SK-N-MC (cell line): ENCODE measurements at regions not wholly inside any gene's neighbourhood (a gene's known extent, or its start where the extent isn't known, plus 50 kb on each side); places are given as distances from the start of the nearest gene placed in this dataset.

ENCODE experiments used
- DNase-seq: peaks from one replicate; pipeline ENCODE4 v3.0.0-alpha.2; 2011; ENCODE audit warnings: low read depth, low spot score
- H3K27ac ChIP-seq: fragments of 200-600 bp; sonication (generic); 2 replicates; pipeline ENCODE4 v1.5.1; 2016; ENCODE audit warnings: mixed run types
- H3K36me3 ChIP-seq: fragments of 200-600 bp; sonication (generic); 2 replicates; pipeline ENCODE4 v1.6.1; 2017; ENCODE audit warnings: antibody characterized with exemption, low read length, mixed read lengths; ENCODE audit not compliant: insufficient read depth
- H3K4me3 ChIP-seq: fragments of 200-600 bp; sonication (generic); 2 replicates; pipeline ENCODE4 v1.5.1; 2016
- H3K9ac ChIP-seq: fragments of 200-600 bp; sonication (generic); 2 replicates; pipeline ENCODE4 v1.8.0; 2017; ENCODE audit warnings: mixed run types, mixed read lengths; ENCODE audit not compliant: insufficient read length
- H3K9me3 ChIP-seq: fragments of 200-600 bp; sonication (generic); 2 replicates; pipeline ENCODE4 v1.6.1; 2017; ENCODE audit warnings: low read depth, mild to moderate bottlenecking, antibody characterized with exemption, low read length, moderate library complexity, mixed read lengths
- EZH2 ChIP-seq: fragments of 200-600 bp; sonication (generic); IDR thresholded peaks from one replicate; pipeline ENCODE4 v1.6.1; 2017; ENCODE audit warnings: antibody characterized with exemption
- FOXP2 ChIP-seq: optimal IDR thresholded peaks from 2 replicates; pipeline ENCODE3; 2011; ENCODE audit warnings: mild to moderate bottlenecking, moderate library complexity; ENCODE audit not compliant: insufficient read depth; ENCODE audit errors: extremely low read length, control extremely low read depth
- POLR2AphosphoS5 ChIP-seq: IDR thresholded peaks from 2 replicates; pipeline ENCODE4 v1.6.1; 2012; ENCODE audit warnings: mild to moderate bottlenecking, low read depth, low read length, borderline replicate concordance

DNA sequence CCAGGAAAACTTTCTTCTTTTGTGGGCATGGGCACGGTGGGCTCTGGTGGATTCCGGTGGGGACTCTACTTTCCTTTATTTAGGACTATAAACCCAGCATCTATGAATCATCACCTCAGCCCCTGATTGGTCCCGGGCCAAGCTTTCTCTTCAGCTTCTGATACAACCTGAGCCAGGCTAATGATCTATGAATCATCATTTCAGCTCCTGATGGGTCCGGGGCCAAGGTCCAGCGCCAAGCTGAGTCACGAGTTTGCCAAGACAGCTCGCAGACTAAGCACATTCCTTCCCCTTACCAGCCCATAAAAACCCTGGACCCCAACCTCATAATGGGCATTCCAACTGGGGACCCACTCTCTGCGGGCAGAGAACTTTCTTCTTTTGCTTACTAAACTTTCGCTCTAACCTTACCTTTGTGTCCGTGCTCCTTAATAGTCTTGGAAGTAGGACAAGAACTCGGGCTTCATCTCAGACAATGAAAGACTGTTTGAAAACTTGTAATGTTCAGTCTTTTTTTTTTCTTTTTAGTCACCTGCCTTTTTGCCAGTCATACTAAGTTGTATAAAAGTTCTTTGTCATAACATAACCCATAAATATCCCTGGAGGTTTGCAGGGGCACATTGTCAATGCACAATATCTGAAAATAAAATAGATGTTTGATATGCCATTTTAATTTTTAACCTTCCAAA is 904.9 kb upstream of the EPHA5 start:
- DNase-seq = no peak
- no peak overlapping the region for H3K4me3 ChIP-seq
- H3K9ac ChIP-seq = no peak overlapping the region
- H3K36me3 ChIP-seq = no peaks in the 10 kb centered on the region
- TF ChIP-seq POLR2AphosphoS5 = no peak
- TF ChIP-seq EZH2 = no peak
- no peak for TF ChIP-seq FOXP2
- H3K9me3 ChIP-seq = no peaks in the 10 kb centered on the region
- H3K27ac ChIP-seq = no peak overlapping the region

DNA sequence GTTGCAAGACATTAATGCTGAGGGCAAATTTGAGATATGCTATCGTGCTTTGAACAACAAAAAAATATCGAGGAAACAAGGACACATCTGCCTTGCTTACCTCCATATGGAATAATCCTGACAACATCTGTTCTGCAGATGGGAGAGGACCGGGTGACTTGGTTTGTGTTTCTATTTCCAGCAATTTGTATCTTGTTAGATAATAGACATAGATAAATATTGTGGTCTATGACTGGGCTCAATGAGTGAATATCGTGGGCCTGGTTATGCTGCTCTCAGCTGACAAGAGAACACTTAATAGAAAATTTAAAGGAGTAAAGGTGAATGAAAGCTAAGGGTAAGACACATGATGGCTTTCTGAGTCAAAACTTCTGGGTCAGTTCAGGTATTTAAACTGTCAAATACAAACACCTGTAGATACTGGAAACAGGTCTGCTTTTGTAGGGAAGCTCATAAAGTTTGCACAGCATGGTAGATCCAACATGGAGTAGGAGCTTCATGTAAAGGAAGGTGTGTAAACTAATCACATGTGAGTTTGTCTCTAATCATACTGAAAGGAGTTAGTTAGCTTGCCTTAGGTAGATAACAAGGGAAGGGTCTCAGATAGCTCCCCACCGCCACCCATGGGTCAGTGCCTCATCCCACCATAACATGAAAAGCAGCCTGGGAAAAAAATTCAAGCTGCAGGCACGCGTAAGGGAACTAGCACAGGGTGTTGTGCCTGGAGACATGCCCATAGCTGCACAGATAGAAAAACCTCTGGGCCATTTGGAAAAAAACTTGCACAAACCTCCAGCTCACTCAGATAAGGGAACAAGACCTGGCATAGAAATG is 904.1 kb upstream of the EPHA5 start:
- Histone ChIP-seq H3K27ac (no peak overlapping the region), H3K36me3 (no peaks in the 10 kb centered on the region), H3K9ac (no peak overlapping the region), H3K4me3 (no peak overlapping the region), H3K9me3 (no peaks in the 10 kb centered on the region)
- no peak for TF ChIP-seq EZH2
- no peak for TF ChIP-seq FOXP2
- no peak for TF ChIP-seq POLR2AphosphoS5
- no peak for DNase-seq

DNA sequence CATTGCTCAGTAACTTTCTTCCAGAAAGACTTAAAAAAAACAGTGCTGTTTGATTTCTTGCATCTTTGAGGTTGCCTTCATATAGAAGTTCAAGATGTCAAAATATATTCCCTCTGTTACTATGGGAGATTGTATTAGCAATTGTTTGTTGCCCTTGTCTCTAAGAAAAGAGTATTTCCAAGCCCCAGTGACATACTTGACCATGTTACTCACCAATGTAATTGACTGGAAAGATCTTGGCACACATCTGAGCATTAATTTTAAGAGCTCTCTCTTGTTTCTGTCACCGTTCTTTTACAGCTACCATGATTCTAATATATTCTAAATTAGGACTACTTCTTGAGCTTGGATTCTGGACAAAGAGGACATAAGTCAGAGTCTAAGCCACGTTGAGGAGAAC is 902.7 kb upstream of the EPHA5 start:
- Histone ChIP-seq H3K27ac (no peak overlapping the region), H3K9ac (no peak overlapping the region), H3K9me3 (no peaks in the 10 kb centered on the region), H3K4me3 (no peak overlapping the region), H3K36me3 (no peaks in the 10 kb centered on the region)
- TF ChIP-seq FOXP2 = no peak
- no peak for TF ChIP-seq POLR2AphosphoS5
- TF ChIP-seq EZH2 = no peak
- no peak for DNase-seq

DNA sequence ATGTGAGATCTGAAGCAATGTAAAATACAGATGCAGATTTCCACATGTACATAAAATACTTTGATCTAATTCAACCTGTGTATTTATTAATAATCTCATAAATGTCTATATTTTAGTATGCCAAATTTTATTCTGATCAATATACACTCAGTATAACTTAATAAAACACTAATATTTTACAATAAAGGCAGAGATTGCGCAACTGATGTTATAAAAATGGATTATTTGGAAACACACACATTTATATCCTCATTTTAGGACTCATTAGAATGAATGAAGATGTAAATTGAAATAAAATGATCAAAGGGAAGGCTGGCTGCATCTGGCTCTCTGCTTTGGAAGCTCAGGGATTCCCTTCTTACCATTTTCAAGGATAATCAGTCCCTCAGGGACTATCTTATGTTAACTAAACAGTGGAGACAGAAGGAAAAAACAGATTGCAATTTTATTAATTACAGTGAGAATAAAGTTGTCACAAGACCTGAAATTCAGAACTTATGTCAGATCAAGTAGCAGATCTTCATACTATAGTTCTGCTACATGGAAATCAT is 900.9 kb upstream of the EPHA5 start:
- Histone ChIP-seq H3K36me3 (no peaks in the 10 kb centered on the region), H3K9me3 (no peaks in the 10 kb centered on the region), H3K9ac (no peak overlapping the region), H3K27ac (no peak overlapping the region), H3K4me3 (no peak overlapping the region)
- TF ChIP-seq EZH2 (no peak), POLR2AphosphoS5 (no peak), FOXP2 (no peak)
- DNase-seq = no peak

DNA sequence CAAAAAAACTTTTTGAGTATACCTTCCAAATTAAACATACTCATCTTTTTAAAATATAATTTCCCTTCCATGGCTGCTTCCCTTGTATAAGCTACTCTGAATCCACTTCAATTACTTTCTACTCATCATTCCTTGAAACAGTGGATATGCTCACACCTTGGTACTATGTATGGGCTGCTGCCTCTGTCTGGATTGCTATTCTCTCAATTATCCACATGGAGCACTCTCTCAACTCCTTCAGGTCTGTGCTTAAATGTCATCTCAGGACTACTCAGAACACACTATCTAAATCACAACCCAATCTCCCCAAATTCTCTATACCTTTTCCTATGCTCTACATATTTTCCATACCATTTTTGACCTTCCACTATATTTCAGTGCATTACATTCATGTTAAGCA is 898.9 kb upstream of the EPHA5 start:
- TF ChIP-seq FOXP2 = no peak
- no peak for DNase-seq
- no peak overlapping the region for H3K4me3 ChIP-seq
- no peak overlapping the region for H3K27ac ChIP-seq
- H3K36me3 ChIP-seq = no peaks in the 10 kb centered on the region
- H3K9me3 ChIP-seq = no peaks in the 10 kb centered on the region
- H3K9ac ChIP-seq = no peak overlapping the region

DNA sequence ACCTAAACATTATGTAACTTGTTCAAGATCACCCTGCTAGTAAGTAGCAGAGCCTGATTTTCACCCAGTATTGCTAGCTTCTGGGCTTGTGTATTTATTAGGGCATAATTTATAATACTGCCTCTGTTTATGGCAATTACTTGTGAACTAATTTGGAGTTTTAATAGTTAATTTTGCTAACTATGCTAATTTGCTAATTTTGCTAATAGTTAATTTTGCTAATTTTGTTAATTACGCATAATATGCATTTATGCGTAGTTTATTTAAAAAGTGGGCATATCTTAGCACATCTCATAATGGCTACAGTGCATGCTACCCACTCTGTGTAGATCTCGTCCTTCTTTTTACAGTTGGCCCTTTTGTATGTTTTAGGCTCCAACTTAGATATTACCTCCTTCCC is 898.1 kb upstream of the EPHA5 start:
- H3K36me3 ChIP-seq = no peaks in the 10 kb centered on the region
- H3K27ac ChIP-seq = no peak overlapping the region; the same call in 1 of the 2 replicates
- H3K9me3 ChIP-seq = no peaks in the 10 kb centered on the region
- H3K4me3 ChIP-seq = no peak overlapping the region
- DNase-seq = no peak
- no peak overlapping the region for H3K9ac ChIP-seq
- TF ChIP-seq POLR2AphosphoS5 = no peak
- TF ChIP-seq FOXP2 = no peak
- TF ChIP-seq EZH2 = no peak

DNA sequence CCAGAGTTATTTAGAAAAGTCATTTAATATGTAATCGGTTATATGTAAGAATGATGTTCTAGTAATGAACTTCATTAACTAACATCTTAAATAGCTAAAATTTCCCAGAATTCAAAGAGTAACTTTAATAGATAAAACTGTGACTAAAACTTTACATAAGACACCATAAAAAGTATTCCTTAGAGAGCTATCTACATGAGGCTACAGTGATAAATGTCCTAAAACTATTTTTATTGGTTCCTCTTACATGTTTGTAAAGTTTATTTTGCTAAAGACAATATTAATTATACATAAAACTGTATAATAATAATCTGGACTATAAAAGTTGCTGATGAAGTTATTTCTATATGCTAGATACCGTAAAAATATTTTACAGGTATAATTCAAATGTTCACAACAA is 897.7 kb upstream of the EPHA5 start:
- Histone ChIP-seq H3K4me3 (no peak overlapping the region), H3K9ac (no peak overlapping the region), H3K36me3 (no peaks in the 10 kb centered on the region), H3K27ac (peak overlapping the region; percentile 53; the same call in 1 of the 2 replicates), H3K9me3 (no peaks in the 10 kb centered on the region)
- DNase-seq = no peak
- TF ChIP-seq FOXP2 = no peak
- TF ChIP-seq POLR2AphosphoS5 = no peak
- no peak for TF ChIP-seq EZH2

DNA sequence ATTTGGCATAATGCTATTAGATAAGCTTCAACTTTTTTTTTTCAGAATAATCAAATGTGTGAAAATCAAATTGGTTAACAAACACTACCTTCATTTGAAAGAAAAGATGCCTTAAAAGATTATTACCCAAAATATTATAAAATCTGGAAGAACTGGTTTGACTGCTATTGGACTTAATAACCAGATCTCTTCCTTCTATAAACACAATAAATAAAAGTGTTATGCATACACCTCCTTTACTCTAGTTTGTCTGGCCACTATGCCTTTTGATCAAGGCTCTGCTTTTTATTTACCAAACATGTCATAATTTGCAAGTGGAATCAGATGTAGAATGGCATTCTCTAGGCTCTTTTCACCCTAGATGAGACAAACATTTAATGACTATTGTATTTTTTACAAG is 897.3 kb upstream of the EPHA5 start:
- no peak overlapping the region for H3K9ac ChIP-seq
- DNase-seq = no peak
- peak overlapping the region; percentile 53; the same call in 1 of the 2 replicates for H3K27ac ChIP-seq
- TF ChIP-seq FOXP2 (no peak), EZH2 (no peak), POLR2AphosphoS5 (no peak)
- H3K4me3 ChIP-seq = 0 out of 2 replicates have a peak overlapping the region, but pooled peaks have one; percentile 1
- no peaks in the 10 kb centered on the region for H3K36me3 ChIP-seq
- no peaks in the 10 kb centered on the region for H3K9me3 ChIP-seq

DNA sequence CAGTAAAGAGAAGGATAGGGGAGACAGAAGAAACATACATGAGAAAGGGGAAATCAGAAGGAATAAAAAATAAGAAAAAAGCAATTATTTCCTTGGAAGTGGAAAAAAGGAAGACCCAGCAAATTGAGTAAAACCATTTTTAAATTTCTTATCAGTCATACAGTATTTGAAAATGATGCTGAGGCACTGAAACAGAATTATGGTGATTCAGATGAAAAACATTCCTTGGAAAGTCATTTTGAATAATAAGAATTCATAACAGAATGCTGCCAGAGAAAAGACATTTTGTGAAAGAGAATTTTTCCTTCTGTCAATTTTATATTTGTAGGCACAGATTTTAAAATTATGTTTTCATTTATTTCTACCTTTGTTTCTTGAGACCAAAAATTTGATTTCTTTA is 895.5 kb upstream of the EPHA5 start:
- Histone ChIP-seq H3K9me3 (no peaks in the 10 kb centered on the region), H3K4me3 (peak overlapping the region; percentile 78), H3K36me3 (no peaks in the 10 kb centered on the region), H3K9ac (peak overlapping the region; percentile 74), H3K27ac (peak overlapping the region; percentile 97)
- no peak for DNase-seq
- TF ChIP-seq POLR2AphosphoS5 (no peak), FOXP2 (no peak), EZH2 (no peak)
